GM08714 (cell line): ENCODE measurements at regions not wholly inside any gene's neighbourhood (a gene's known extent, or its start where the extent isn't known, plus 50 kb on each side); places are given as distances from the start of the nearest gene placed in this dataset.
"Not testable (repeated sequence)": the region's sequence is repeated elsewhere in the genome, so short reads cannot be mapped to it uniquely, and the experiment has no call there.

Source experiments
- H3K4me3 ChIP-seq: fragments of 200-500 bp; sonication (Bioruptor generic); 2 replicates; pipeline ENCODE4 v1.5.1; 2014; ENCODE audit warnings: mild to moderate bottlenecking, low read length, inconsistent platforms
- ZNF274 ChIP-seq: IDR thresholded peaks from 2 replicates; pipeline ENCODE4 v1.6.1; 2012; ENCODE audit warnings: mild to moderate bottlenecking, low read depth, low read length

GRCh38 chr5:81827500-81827899 lies 76.6 kb upstream of the SSBP2 start:
- H3K4me3 ChIP-seq = no peak overlapping the region
- TF ChIP-seq ZNF274 = no peak

- no peak for TF ChIP-seq ZNF274
- H3K4me3 ChIP-seq = no peak overlapping the region
Observed at GRCh38 chr5:81826128-81826527, 75.2 kb upstream of the SSBP2 start.

- no peak for TF ChIP-seq ZNF274
- no peak overlapping the region for H3K4me3 ChIP-seq
Observed at GRCh38 chr5:81825237-81825636, 74.3 kb upstream of the SSBP2 start.

GRCh38 chr5:81823736-81824135 lies 72.8 kb upstream of the SSBP2 start:
- not testable (repeated sequence) for H3K4me3 ChIP-seq

GRCh38 chr5:81820863-81821262 lies 70.0 kb upstream of the SSBP2 start:
- TF ChIP-seq ZNF274 = no peak
- no peak overlapping the region for H3K4me3 ChIP-seq

GRCh38 chr5:81820318-81820636 lies 69.4 kb upstream of the SSBP2 start:
- no peak overlapping the region for H3K4me3 ChIP-seq
- no peak for TF ChIP-seq ZNF274

GRCh38 chr5:81819556-81820317 lies 68.8 kb upstream of the SSBP2 start:
- no peak for TF ChIP-seq ZNF274
- no peak overlapping the region for H3K4me3 ChIP-seq

- no peak overlapping the region for H3K4me3 ChIP-seq
- TF ChIP-seq ZNF274 = no peak
Observed at GRCh38 chr5:81817980-81818379, 67.1 kb upstream of the SSBP2 start.

- no peak for TF ChIP-seq ZNF274
- H3K4me3 ChIP-seq = no peak overlapping the region
Observed at GRCh38 chr5:81817086-81817485, 66.2 kb upstream of the SSBP2 start.

- no peak overlapping the region for H3K4me3 ChIP-seq
- no peak for TF ChIP-seq ZNF274
Observed at GRCh38 chr5:81815321-81815720, 64.4 kb upstream of the SSBP2 start.

GRCh38 chr5:81808106-81808505 lies 57.2 kb upstream of the SSBP2 start:
- no peak overlapping the region for H3K4me3 ChIP-seq
- no peak for TF ChIP-seq ZNF274

GRCh38 chr5:81805086-81805485 lies 54.2 kb upstream of the SSBP2 start:
- TF ChIP-seq ZNF274 = no peak

GRCh38 chr5:81803812-81804211 lies 52.9 kb upstream of the SSBP2 start:
- no peak for TF ChIP-seq ZNF274

More at GRCh38 chr5:81805086-81805485, 54.2 kb upstream of the SSBP2 start:
- no peak overlapping the region for H3K4me3 ChIP-seq

GRCh38 chr5:81802625-81803024 lies 51.7 kb upstream of the SSBP2 start:
- no peak for TF ChIP-seq ZNF274
- no peak overlapping the region for H3K4me3 ChIP-seq

More at GRCh38 chr5:81803812-81804211, 52.9 kb upstream of the SSBP2 start:
- no peak overlapping the region for H3K4me3 ChIP-seq

GRCh38 chr5:81802020-81802419 lies 51.1 kb upstream of the SSBP2 start:
- TF ChIP-seq ZNF274 = no peak

GRCh38 chr5:81800797-81801196 lies 49.9 kb upstream of the SSBP2 start:
- no peak for TF ChIP-seq ZNF274

More at GRCh38 chr5:81802020-81802419, 51.1 kb upstream of the SSBP2 start:
- no peak overlapping the region for H3K4me3 ChIP-seq

More at GRCh38 chr5:81800797-81801196, 49.9 kb upstream of the SSBP2 start:
- no peak overlapping the region for H3K4me3 ChIP-seq
